Endodermal cell (in vitro differentiated cells): ENCODE measurements at regions not wholly inside any gene's neighbourhood (a gene's known extent, or its start where the extent isn't known, plus 50 kb on each side); places are given as distances from the start of the nearest gene placed in this dataset.

Experiments used
- DNase-seq: peaks from one replicate; pipeline ENCODE4 v3.0.0-alpha.2; 2017
- H3K27ac ChIP-seq: 2 replicates; pipeline ENCODE4 v1.5.1; 2013; ENCODE audit warnings: mild to moderate bottlenecking, low read depth, low read length, moderate library complexity
- H3K27me3 ChIP-seq: 2 replicates; pipeline ENCODE4 v1.6.1; 2013; ENCODE audit warnings: mild to moderate bottlenecking, low read length, moderate library complexity; ENCODE audit not compliant: insufficient read depth, control insufficient read depth, poor library complexity, severe bottlenecking
- H3K36me3 ChIP-seq: 2 replicates; pipeline ENCODE4 v1.7.0; 2013; ENCODE audit warnings: mild to moderate bottlenecking, low read length, moderate library complexity; ENCODE audit not compliant: control insufficient read depth, insufficient read depth
- H3K4me1 ChIP-seq: one replicate; pipeline ENCODE4 v1.7.0; 2013; ENCODE audit warnings: low read length; ENCODE audit not compliant: control insufficient read depth, insufficient read depth
- H3K4me3 ChIP-seq: 2 replicates; pipeline ENCODE4 v1.5.1; 2013; ENCODE audit warnings: mild to moderate bottlenecking, low read length, moderate library complexity
- H3K9ac ChIP-seq: 2 replicates; pipeline ENCODE4 v1.6.1; 2013; ENCODE audit warnings: mild to moderate bottlenecking, low read length, moderate library complexity; ENCODE audit not compliant: poor library complexity, severe bottlenecking; ENCODE audit errors: extremely low read depth
- H3K9me3 ChIP-seq: 2 replicates; pipeline ENCODE4 v1.6.1; 2013; ENCODE audit warnings: mild to moderate bottlenecking, low read length, moderate library complexity; ENCODE audit not compliant: control insufficient read depth
- H3K27ac Mint-ChIP-seq: 2 replicates; pipeline ENCODE4 v1.8.0; 2020; ENCODE audit warnings: mixed read lengths
- H3K27me3 Mint-ChIP-seq: 2 replicates; pipeline ENCODE4 v1.8.0; 2021; ENCODE audit warnings: mild to moderate bottlenecking, mixed read lengths; ENCODE audit not compliant: insufficient read depth
- H3K36me3 Mint-ChIP-seq: 2 replicates; pipeline ENCODE4 v1.8.0; 2020; ENCODE audit warnings: low read depth, mixed read lengths
- H3K4me1 Mint-ChIP-seq: 2 replicates; pipeline ENCODE4 v1.8.0; 2020; ENCODE audit warnings: mixed read lengths
- H3K4me3 Mint-ChIP-seq: 2 replicates; pipeline ENCODE4 v1.8.0; 2020; ENCODE audit warnings: mild to moderate bottlenecking, moderate library complexity, mixed read lengths
- H3K9me3 Mint-ChIP-seq: 2 replicates; pipeline ENCODE4 v1.8.0; 2020; ENCODE audit warnings: mild to moderate bottlenecking, mixed read lengths
- CTCF ChIP-seq: fragments of 200-600 bp; sonication (generic); conservative IDR thresholded peaks from 2 replicates; pipeline ENCODE4 v1.5.0; 2021; ENCODE audit warnings: antibody characterized with exemption, mild to moderate bottlenecking
- WGBS, 2 experiments: methylation state at CpG; one replicate each; pipeline versions ENCODE4 v1.1.5 to v1.1.7; 2013; ENCODE audit warnings: missing lambda C conversion rate in 2 of 2, mixed read lengths in 1 of 2; ENCODE audit not compliant: insufficient coverage in 1 of 2, insufficient read length in 1 of 2; 5-methylcytosine and 5-hydroxymethylcytosine counted together

DNA sequence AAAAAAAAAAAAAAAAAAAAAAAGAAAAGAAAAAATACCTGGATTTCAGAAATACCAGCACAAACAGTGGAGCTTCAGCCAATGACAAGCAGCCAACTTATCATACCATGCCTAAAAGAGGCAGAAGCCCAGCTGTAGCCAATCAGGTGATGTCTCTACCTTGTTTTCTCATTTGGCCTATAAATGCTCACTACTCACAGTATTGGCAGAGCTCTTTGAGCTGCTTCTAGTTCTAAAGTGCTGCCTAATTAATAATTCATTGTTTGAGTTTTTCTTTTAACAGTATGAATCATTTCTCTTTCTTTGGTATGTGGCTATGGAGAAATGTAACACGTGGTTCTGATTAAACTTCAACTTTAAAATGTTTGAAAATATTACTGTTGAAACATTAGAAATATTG is 188.8 kb upstream of the TECRL start:
- H3K36me3 Mint-ChIP-seq: no peaks in the 10 kb centered on the region
- Histone ChIP-seq H3K4me3 (no peak overlapping the region), H3K4me1 (peaks cover 2% of the 10 kb centered on the region), H3K27ac (no peak overlapping the region), H3K9me3 (no peaks in the 10 kb centered on the region), H3K36me3 (no peaks in the 10 kb centered on the region), H3K9ac (no peak overlapping the region), H3K27me3 (no peaks in the 10 kb centered on the region)
- H3K27me3 Mint-ChIP-seq: no peaks in the 10 kb centered on the region
- no peaks in the 10 kb centered on the region for H3K9me3 Mint-ChIP-seq
- peaks cover 6% of the 10 kb centered on the region for H3K4me1 Mint-ChIP-seq
- H3K27ac Mint-ChIP-seq: no peak overlapping the region
- H3K4me3 Mint-ChIP-seq: no peak overlapping the region
- DNase-seq: no peak
- no peak for TF ChIP-seq CTCF
- WGBS, 2 experiments: no CpG with 5 or more reads among the region's 1 CpG

DNA sequence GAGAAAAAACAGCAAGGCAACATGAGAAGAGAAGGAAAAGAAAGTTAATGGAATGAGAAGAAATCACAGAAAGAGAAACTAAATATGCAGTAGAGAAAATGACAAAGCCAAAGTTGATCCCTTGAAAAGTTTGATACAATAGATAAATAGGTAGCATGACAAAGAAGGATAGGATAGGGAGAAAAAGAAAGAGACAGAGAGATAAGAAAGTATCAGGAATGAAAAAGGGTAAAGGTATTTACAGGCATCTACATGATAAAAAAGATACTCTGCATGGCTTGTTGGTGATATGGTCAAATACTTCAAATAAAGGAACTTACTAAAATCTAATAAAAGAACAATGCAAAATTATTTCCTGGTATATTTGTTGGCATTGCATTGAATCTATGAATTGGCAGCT is 185.5 kb upstream of the TECRL start:
- Histone ChIP-seq H3K36me3 (no peaks in the 10 kb centered on the region), H3K9ac (no peak overlapping the region), H3K9me3 (peaks cover 5% of the 10 kb centered on the region), H3K27me3 (no peaks in the 10 kb centered on the region), H3K27ac (no peak overlapping the region), H3K4me1 (peaks cover under 1% of the 10 kb centered on the region), H3K4me3 (no peak overlapping the region)
- peaks cover 15% of the 10 kb centered on the region for H3K9me3 Mint-ChIP-seq
- DNase-seq: no peak
- no peaks in the 10 kb centered on the region for H3K36me3 Mint-ChIP-seq
- peaks cover 3% of the 10 kb centered on the region for H3K4me1 Mint-ChIP-seq
- TF ChIP-seq CTCF: no peak
- H3K27ac Mint-ChIP-seq: peak overlapping the region; percentile 11
- no peak overlapping the region for H3K4me3 Mint-ChIP-seq
- H3K27me3 Mint-ChIP-seq: no peaks in the 10 kb centered on the region

DNA sequence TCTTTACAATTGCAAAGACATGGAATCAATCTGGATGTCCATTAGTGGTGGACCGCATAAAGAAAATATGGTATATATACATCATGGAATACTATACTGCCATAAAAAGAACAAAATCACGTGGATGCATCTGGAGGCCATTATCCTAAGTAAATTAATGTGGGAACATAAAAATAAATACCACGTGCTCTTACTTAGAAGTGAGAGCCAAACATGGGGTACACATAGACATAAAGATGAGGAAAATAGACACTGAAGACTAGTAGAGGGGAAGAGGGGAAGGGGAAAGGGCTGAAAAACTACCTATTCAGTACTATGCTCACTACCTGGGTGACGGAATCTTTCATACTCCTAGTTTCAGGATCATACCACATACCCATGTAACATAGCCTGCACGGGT is 179.3 kb upstream of the TECRL start:
- no peak for TF ChIP-seq CTCF
- Mint-ChIP-seq H3K36me3 (no peaks in the 10 kb centered on the region), H3K4me3 (no peak overlapping the region), H3K27me3 (no peaks in the 10 kb centered on the region), H3K27ac (no peak overlapping the region), H3K4me1 (peaks cover 10% of the 10 kb centered on the region), H3K9me3 (peaks cover 24% of the 10 kb centered on the region)
- Histone ChIP-seq H3K4me3 (no peak overlapping the region), H3K9me3 (peaks cover 8% of the 10 kb centered on the region), H3K9ac (no peak overlapping the region), H3K27me3 (no peaks in the 10 kb centered on the region), H3K36me3 (no peaks in the 10 kb centered on the region), H3K4me1 (no peaks in the 10 kb centered on the region), H3K27ac (no peak overlapping the region)
- 98 to 100% methylated on average over 2 to 3 of the region's 5 CpGs for WGBS, 2 experiments
- DNase-seq: no peak
